Naive thymus-derived CD4-positive, alpha-beta T cell (primary cell): ENCODE measurements at regions not wholly inside any gene's neighbourhood (a gene's known extent, or its start where the extent isn't known, plus 50 kb on each side); places are given as distances from the start of the nearest gene placed in this dataset.

Experiments
- ATAC-seq: fragments of 150-1000 bp; cut with Tn5 transposase; 2 replicates; pipeline ENCODE4 v1.10.0; 2021; ENCODE audit warnings: mild to moderate bottlenecking, moderate library complexity
- CTCF ChIA-PET: fragments of 350-600 bp; sonication (Branson Sonifier 250); formaldehyde crosslinking; loops from one replicate; lab custom pipeline; 2021; ENCODE audit warnings: antibody characterized with exemption; lab: Charles Lee
- POLR2A ChIA-PET: fragments of 350-600 bp; sonication (Branson Sonifier 250); formaldehyde crosslinking; loops from one replicate; lab custom pipeline; 2021; ENCODE audit warnings: antibody characterized with exemption, inconsistent platforms; lab: Charles Lee
- DNase-seq, 9 donors: peaks; one replicate each; pipeline versions ENCODE4 v3.0.0 to v3.0.0-alpha.2; 2020 to 2022; ENCODE audit warnings: mixed read lengths in 1 of 9
- H3K27ac ChIP-seq: one replicate; pipeline ENCODE4 v1.7.0; 2013; ENCODE audit warnings: mild to moderate bottlenecking, low read depth, low read length, moderate library complexity
- H3K27me3 ChIP-seq, 2 donors: one replicate each; pipeline ENCODE4 v1.7.0; 2013; ENCODE audit warnings: low read length in 2 of 2, mild to moderate bottlenecking in 2 of 2, moderate library complexity in 2 of 2; ENCODE audit not compliant: control insufficient read depth in 2 of 2, insufficient read depth in 2 of 2
- H3K36me3 ChIP-seq, 3 experiments: 1 replicate in 2 of 3; 2 replicates in 1 of 3; pipeline ENCODE4 v1.7.0; 2013; ENCODE audit warnings: low read length in 3 of 3, mild to moderate bottlenecking in 3 of 3, moderate library complexity in 1 of 3; ENCODE audit not compliant: insufficient read depth in 3 of 3, control insufficient read depth in 2 of 3
- H3K4me1 ChIP-seq, 2 donors: one replicate each; pipeline ENCODE4 v1.7.0; 2013; ENCODE audit warnings: low read length in 2 of 2, mild to moderate bottlenecking in 2 of 2, moderate library complexity in 1 of 2; ENCODE audit not compliant: control insufficient read depth in 2 of 2, insufficient read depth in 2 of 2
- H3K4me3 ChIP-seq: 2 replicates; pipeline ENCODE4 v1.7.0; 2013; ENCODE audit warnings: mild to moderate bottlenecking, low read length
- H3K9me3 ChIP-seq, 3 experiments: 1 replicate in 2 of 3; 2 replicates in 1 of 3; pipeline ENCODE4 v1.7.0; 2013; ENCODE audit warnings: low read length in 3 of 3; ENCODE audit not compliant: control insufficient read depth in 2 of 3
- H3K27ac Mint-ChIP-seq, 9 donors: one replicate each; pipeline ENCODE4 v1.8.0; 2020 to 2022; ENCODE audit warnings: mixed read lengths in 9 of 9, mild to moderate bottlenecking in 8 of 9, moderate library complexity in 5 of 9, inconsistent platforms in 2 of 9
- H3K27me3 Mint-ChIP-seq, 5 donors: one replicate each; pipeline ENCODE4 v1.8.0; 2021 to 2022; ENCODE audit warnings: mixed read lengths in 5 of 5, mild to moderate bottlenecking in 1 of 5
- H3K36me3 Mint-ChIP-seq, 5 donors: one replicate each; pipeline ENCODE4 v1.8.0; 2020 to 2022; ENCODE audit warnings: mixed read lengths in 5 of 5, mild to moderate bottlenecking in 3 of 5, inconsistent platforms in 1 of 5
- H3K4me1 Mint-ChIP-seq, 7 donors: one replicate each; pipeline ENCODE4 v1.8.0; 2020 to 2022; ENCODE audit warnings: mixed read lengths in 7 of 7, mild to moderate bottlenecking in 3 of 7, inconsistent platforms in 1 of 7
- H3K4me3 Mint-ChIP-seq, 10 donors: one replicate each; pipeline ENCODE4 v1.8.0; 2020 to 2022; ENCODE audit warnings: mild to moderate bottlenecking in 10 of 10, mixed read lengths in 10 of 10, moderate library complexity in 6 of 10, inconsistent platforms in 2 of 10
- H3K9me3 Mint-ChIP-seq, 11 donors: one replicate each; pipeline ENCODE4 v1.8.0; 2020 to 2022; ENCODE audit warnings: mixed read lengths in 11 of 11, mild to moderate bottlenecking in 4 of 11, inconsistent platforms in 1 of 11, moderate library complexity in 1 of 11
- intact Hi-C, 2 donors: fragments of 100-400 bp; cut with micrococcal nuclease; formaldehyde crosslinking; loops; one replicate each; pipeline ENCODE4 v1.15.1; 2023

- Histone ChIP-seq H3K27me3 (peaks cover 0 to 2% of the 10 kb centered on the region in 2 donors), H3K36me3 (no peaks in the 10 kb centered on the region), H3K4me1 (no peaks in the 10 kb centered on the region), H3K9me3 (no peaks in the 10 kb centered on the region), H3K4me3 (no peak overlapping the region), H3K27ac (no peak overlapping the region)
- Mint-ChIP-seq H3K27me3 (peaks cover 11 to 18% (median 16%) of the 10 kb centered on the region in 5 donors), H3K4me1 (peaks cover 0 to 16% (median 12%) of the 10 kb centered on the region in 7 donors), H3K27ac (no peak overlapping the region), H3K9me3 (peaks cover 0 to 5% (median 0%) of the 10 kb centered on the region in 11 donors), H3K36me3 (peaks cover 0 to 4% (median 0%) of the 10 kb centered on the region in 5 donors), H3K4me3 (no peak overlapping the region)
- intact Hi-C loops: no loop called here
- DNase-seq (no peak), ATAC-seq (no peak)
- ChIA-PET CTCF (no interaction called here), POLR2A (no interaction called here)
Measured at GRCh38 chr16:17940584-17941364, 395.8 kb downstream of the NPIPA8 start.

GRCh38 chr16:17939723-17940122 lies 396.8 kb downstream of the NPIPA8 start:
- no peak for ATAC-seq

GRCh38 chr16:17939122-17939536 lies 397.4 kb downstream of the NPIPA8 start:
- ATAC-seq: no peak
- no peak overlapping the region for H3K27ac ChIP-seq
- DNase-seq: no peak
- H3K27me3 ChIP-seq: no peaks in the 10 kb centered on the region
- H3K9me3 Mint-ChIP-seq: peaks cover 0 to 5% (median 0%) of the 10 kb centered on the region in 11 donors
- no peaks in the 10 kb centered on the region for H3K36me3 ChIP-seq
- H3K4me3 ChIP-seq: peak overlapping the region; percentile 27
- H3K4me1 Mint-ChIP-seq: peaks cover 0 to 16% (median 12%) of the 10 kb centered on the region in 7 donors
- intact Hi-C loops: no loop called here
- peak overlapping the region in 2 of 9 donors; percentile 46 to 83 for H3K27ac Mint-ChIP-seq
- ChIA-PET POLR2A (no interaction called here), CTCF (no interaction called here)
- H3K4me1 ChIP-seq: no peaks in the 10 kb centered on the region
- H3K36me3 Mint-ChIP-seq: peaks cover 0 to 4% (median 0%) of the 10 kb centered on the region in 5 donors
- no peaks in the 10 kb centered on the region for H3K9me3 ChIP-seq
- H3K4me3 Mint-ChIP-seq: peak overlapping the region in 9 of 10 donors; percentile 23 to 88 (median 64)
- H3K27me3 Mint-ChIP-seq: peaks cover 5 to 12% (median 7%) of the 10 kb centered on the region in 5 donors

More at GRCh38 chr16:17939723-17940122, 396.8 kb downstream of the NPIPA8 start:
- CTCF ChIA-PET: no interaction called here
- intact Hi-C loops: no loop called here
- Mint-ChIP-seq H3K4me3 (peak overlapping the region in 5 of 10 donors; percentile 8 to 88 (median 64)), H3K36me3 (peaks cover 0 to 4% (median 0%) of the 10 kb centered on the region in 5 donors), H3K4me1 (peaks cover 0 to 16% (median 12%) of the 10 kb centered on the region in 7 donors), H3K27me3 (peaks cover 5 to 16% (median 12%) of the 10 kb centered on the region in 5 donors), H3K27ac (peak overlapping the region in 1 of 9 donors; percentile 83), H3K9me3 (peaks cover 0 to 5% (median 0%) of the 10 kb centered on the region in 11 donors)
- no peak overlapping the region for H3K4me3 ChIP-seq
- H3K36me3 ChIP-seq: no peaks in the 10 kb centered on the region
- POLR2A ChIA-PET: no interaction called here
- no peaks in the 10 kb centered on the region for H3K27me3 ChIP-seq
- H3K9me3 ChIP-seq: no peaks in the 10 kb centered on the region
- no peak for DNase-seq
- H3K27ac ChIP-seq: no peak overlapping the region
- H3K4me1 ChIP-seq: no peaks in the 10 kb centered on the region

GRCh38 chr16:17938546-17938945 lies 398.0 kb downstream of the NPIPA8 start:
- H3K9me3 ChIP-seq: no peaks in the 10 kb centered on the region
- peaks cover 0 to 16% (median 12%) of the 10 kb centered on the region in 7 donors for H3K4me1 Mint-ChIP-seq
- ChIA-PET CTCF (no interaction called here), POLR2A (no interaction called here)
- H3K27ac Mint-ChIP-seq: peak overlapping the region in 1 of 9 donors; percentile 46
- no peak overlapping the region for H3K27ac ChIP-seq
- intact Hi-C loops: no loop called here
- peaks cover 0 to 3% (median 0%) of the 10 kb centered on the region in 5 donors for H3K36me3 Mint-ChIP-seq
- H3K4me3 Mint-ChIP-seq: peak overlapping the region in 4 of 10 donors; percentile 23 to 64 (median 44)
- ATAC-seq (no peak), DNase-seq (no peak)
- peaks cover 3 to 10% (median 5%) of the 10 kb centered on the region in 5 donors for H3K27me3 Mint-ChIP-seq
- H3K27me3 ChIP-seq: no peaks in the 10 kb centered on the region
- H3K9me3 Mint-ChIP-seq: peaks cover 0 to 8% (median 0%) of the 10 kb centered on the region in 11 donors
- no peak overlapping the region for H3K4me3 ChIP-seq
- no peaks in the 10 kb centered on the region for H3K36me3 ChIP-seq
- H3K4me1 ChIP-seq: no peaks in the 10 kb centered on the region

- intact Hi-C loops: no loop called here
- Histone ChIP-seq H3K4me3 (no peak overlapping the region), H3K9me3 (no peaks in the 10 kb centered on the region), H3K27me3 (no peaks in the 10 kb centered on the region), H3K36me3 (no peaks in the 10 kb centered on the region), H3K4me1 (no peaks in the 10 kb centered on the region), H3K27ac (no peak overlapping the region)
- Mint-ChIP-seq H3K9me3 (peaks cover 0 to 5% (median 0%) of the 10 kb centered on the region in 11 donors), H3K27me3 (no peaks in the 10 kb centered on the region), H3K36me3 (no peaks in the 10 kb centered on the region), H3K4me1 (peaks cover 0 to 16% (median 12%) of the 10 kb centered on the region in 7 donors), H3K27ac (no peak overlapping the region), H3K4me3 (no peak overlapping the region)
- ChIA-PET POLR2A (no interaction called here), CTCF (no interaction called here)
- DNase-seq: no peak
- no peak for ATAC-seq
Measured at GRCh38 chr16:17936766-17937402, 399.7 kb downstream of the NPIPA8 start.

GRCh38 chr16:17930280-17930679 lies 406.3 kb downstream of the NPIPA8 start:
- H3K27ac ChIP-seq: no peak overlapping the region
- H3K27ac Mint-ChIP-seq: no peak overlapping the region
- H3K4me1 Mint-ChIP-seq: no peaks in the 10 kb centered on the region
- ATAC-seq (no peak), DNase-seq (no peak)
- ChIA-PET CTCF (no interaction called here), POLR2A (no interaction called here)
- H3K4me3 Mint-ChIP-seq: no peak overlapping the region
- no peak overlapping the region for H3K4me3 ChIP-seq
- H3K4me1 ChIP-seq: no peaks in the 10 kb centered on the region
- peaks cover 5 to 29% (median 8%) of the 10 kb centered on the region in 5 donors for H3K27me3 Mint-ChIP-seq
- H3K36me3 ChIP-seq: no peaks in the 10 kb centered on the region
- H3K9me3 Mint-ChIP-seq: peaks cover 0 to 14% (median 2%) of the 10 kb centered on the region in 11 donors
- H3K36me3 Mint-ChIP-seq: no peaks in the 10 kb centered on the region
- no peaks in the 10 kb centered on the region for H3K27me3 ChIP-seq
- intact Hi-C loops: no loop called here
- no peaks in the 10 kb centered on the region for H3K9me3 ChIP-seq
